Amniotic epithelial cell (primary cell): ENCODE measurements at regions not wholly inside any gene's neighbourhood (a gene's known extent, or its start where the extent isn't known, plus 50 kb on each side); places are given as distances from the start of the nearest gene placed in this dataset.
"Not testable (repeated sequence)": the region's sequence is repeated elsewhere in the genome, so short reads cannot be mapped to it uniquely, and the experiment has no call there.

Experiments
- DNase-seq: peaks from one replicate; pipeline ENCODE4 v3.0.0-alpha.2; 2010; ENCODE audit warnings: low read depth

- no peak for DNase-seq
These were observed 51.2 kb downstream of the OR13H1 start for GRCh38 chrX:131595120-131595519.

- DNase-seq = no peak
These were observed 64.0 kb downstream of the OR13H1 start for GRCh38 chrX:131607792-131608369.

GRCh38 chrX:131609480-131609879 is 65.6 kb downstream of the OR13H1 start:
- no peak for DNase-seq

- no peak for DNase-seq
These were observed 69.4 kb downstream of the OR13H1 start for GRCh38 chrX:131613260-131613659.

- no peak for DNase-seq
These were observed 70.4 kb downstream of the OR13H1 start for GRCh38 chrX:131614241-131614640.

GRCh38 chrX:131617182-131617581 is 73.3 kb downstream of the OR13H1 start:
- DNase-seq = peak; percentile 3

GRCh38 chrX:131621650-131622049 is 77.8 kb downstream of the OR13H1 start:
- no peak for DNase-seq

GRCh38 chrX:131626681-131627296 is 82.9 kb downstream of the OR13H1 start:
- no peak for DNase-seq

GRCh38 chrX:131630534-131630933 is 86.7 kb downstream of the OR13H1 start:
- DNase-seq = no peak

GRCh38 chrX:131633285-131633917 is 89.5 kb downstream of the OR13H1 start:
- peak; percentile 26 for DNase-seq

- no peak for DNase-seq
These were observed 91.0 kb downstream of the OR13H1 start for GRCh38 chrX:131634900-131635299.

GRCh38 chrX:131646106-131646505 is 102.2 kb downstream of the OR13H1 start:
- no peak for DNase-seq

- DNase-seq = no peak
These were observed 105.9 kb downstream of the OR13H1 start for GRCh38 chrX:131649741-131650140.

GRCh38 chrX:131650637-131651410 is 107.0 kb downstream of the OR13H1 start:
- DNase-seq = no peak

GRCh38 chrX:131663726-131664125 is 119.9 kb downstream of the OR13H1 start:
- not testable (repeated sequence) for DNase-seq

- no peak for DNase-seq
These were observed 127.9 kb downstream of the OR13H1 start for GRCh38 chrX:131671735-131672134.

GRCh38 chrX:131675596-131676194 is 131.8 kb downstream of the OR13H1 start:
- DNase-seq = peak; percentile 4

GRCh38 chrX:131677655-131678628 is 134.1 kb downstream of the OR13H1 start:
- DNase-seq = peak; percentile 8

- DNase-seq = not testable (repeated sequence)
These were observed 138.9 kb downstream of the OR13H1 start for GRCh38 chrX:131682735-131683134.

GRCh38 chrX:131693359-131693758 is 149.5 kb downstream of the OR13H1 start:
- no peak for DNase-seq

GRCh38 chrX:131696989-131697388 is 153.1 kb downstream of the OR13H1 start:
- DNase-seq = not testable (repeated sequence)
